ENCODE measurements at regions not wholly inside any gene's neighbourhood (a gene's known extent, or its start where the extent isn't known, plus 50 kb on each side); places are given as distances from the start of the nearest gene placed in this dataset.

DNA sequence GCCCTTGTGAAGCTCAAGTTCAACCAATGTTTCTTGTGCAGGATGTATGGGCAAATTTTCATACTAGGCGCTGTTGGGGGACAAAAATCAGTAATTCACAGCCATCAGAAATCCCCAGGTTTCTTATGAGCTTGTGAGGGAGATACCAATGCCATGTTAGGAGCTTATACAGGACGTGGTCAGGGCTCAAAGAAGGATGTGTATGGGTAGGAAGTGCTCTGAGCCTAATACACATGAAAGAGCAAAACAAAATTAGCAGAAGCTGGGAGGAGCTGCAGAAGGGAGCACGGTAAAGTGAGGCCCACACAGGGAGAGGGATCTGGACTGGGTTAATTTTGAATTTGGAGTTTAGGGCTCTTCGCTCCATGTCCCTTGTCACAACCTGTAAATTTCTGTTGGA, 114.6 kb upstream of the MAP3K1 start:
- Histone ChIP-seq H2BK12ac (ENCODE audit: low read length) (no peak overlapping the region), H2BK5ac (ENCODE audit: low read depth, low read length, poor library complexity) (no peak overlapping the region), H3K9ac (ENCODE audit: low read length) (no peak overlapping the region), H3K79me2 (ENCODE audit: control insufficient read depth, insufficient read depth, low read length, poor library complexity) (no peaks in the 10 kb centered on the region), H3K14ac (ENCODE audit: low read length) (no peak overlapping the region), H3K27ac (ENCODE audit: low read depth, low read length) (no peak overlapping the region), H3K9me3 (ENCODE audit: insufficient read depth, low read depth, low read length) (no peaks in the 10 kb centered on the region), H3K27me3 (ENCODE audit: insufficient read depth, low read length) (no peaks in the 10 kb centered on the region), H3K4me1 (ENCODE audit: control insufficient read depth in 1 of 2, insufficient read depth in 2 of 2, low read length in 2 of 2) (peaks cover 0 to 2% of the 10 kb centered on the region in 2 experiments), H3K4me2 (ENCODE audit: low read length) (no peak overlapping the region), H3K79me1 (ENCODE audit: low read length) (no peaks in the 10 kb centered on the region), H4K12ac (ENCODE audit: low read depth, low read length) (no peak overlapping the region), H3K18ac (ENCODE audit: low read length) (no peak overlapping the region), H2BK120ac (ENCODE audit: insufficient read depth, low read length, poor library complexity) (no peak overlapping the region), H2AK5ac (ENCODE audit: low read length) (no peak overlapping the region), H3K23ac (ENCODE audit: low read length) (no peak overlapping the region), H4K91ac (ENCODE audit: low read depth, low read length) (no peak overlapping the region), H3K36me3 (ENCODE audit: control insufficient read depth in 1 of 2, insufficient read depth in 2 of 2, low read length in 2 of 2) (no peaks in the 10 kb centered on the region), H2AFZ (ENCODE audit: insufficient read depth, low read length, poor library complexity) (no peak overlapping the region), H3K4me3 (ENCODE audit: low read depth, low read length) (no peak overlapping the region), H3K4ac (ENCODE audit: low read depth, low read length) (no peak overlapping the region), H4K8ac (ENCODE audit: low read depth, low read length) (no peak overlapping the region)
- WGBS (ENCODE audit: extremely low coverage, insufficient coverage, insufficient read length): no CpG with 5 or more reads among the region's 4 CpGs
- DNase-seq: no peak

DNA sequence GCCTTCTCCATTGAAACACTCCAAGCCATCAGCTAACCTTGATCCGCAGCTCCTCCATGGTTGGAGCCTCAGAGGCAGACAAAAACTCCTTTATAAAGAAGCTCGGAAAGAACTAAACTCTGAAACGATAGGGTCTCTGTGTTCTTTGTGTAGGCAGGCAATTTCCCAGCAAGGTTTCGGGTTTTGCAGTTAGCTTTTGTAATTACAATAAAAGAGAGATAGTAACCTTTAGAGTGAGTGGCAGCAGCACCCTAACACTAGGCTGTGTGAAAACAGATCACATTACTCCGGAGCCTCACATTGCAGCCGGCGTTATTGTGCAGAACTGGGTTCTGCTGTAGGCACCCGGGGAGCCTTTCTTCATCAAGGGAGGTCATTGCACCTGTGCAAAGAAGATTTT, 115.8 kb upstream of the MAP3K1 start:
- Histone ChIP-seq H3K9ac (ENCODE audit: low read length) (no peak overlapping the region), H3K4ac (ENCODE audit: low read depth, low read length) (no peak overlapping the region), H3K23ac (ENCODE audit: low read length) (no peak overlapping the region), H3K79me2 (ENCODE audit: control insufficient read depth, insufficient read depth, low read length, poor library complexity) (no peaks in the 10 kb centered on the region), H3K79me1 (ENCODE audit: low read length) (no peaks in the 10 kb centered on the region), H3K4me2 (ENCODE audit: low read length) (no peak overlapping the region), H2AFZ (ENCODE audit: insufficient read depth, low read length, poor library complexity) (no peak overlapping the region), H2BK120ac (ENCODE audit: insufficient read depth, low read length, poor library complexity) (no peak overlapping the region), H2AK5ac (ENCODE audit: low read length) (no peak overlapping the region), H3K4me3 (ENCODE audit: low read depth, low read length) (no peak overlapping the region), H3K14ac (ENCODE audit: low read length) (no peak overlapping the region), H2BK5ac (ENCODE audit: low read depth, low read length, poor library complexity) (no peak overlapping the region), H3K18ac (ENCODE audit: low read length) (no peak overlapping the region), H2BK12ac (ENCODE audit: low read length) (no peak overlapping the region), H3K27ac (ENCODE audit: low read depth, low read length) (no peak overlapping the region), H3K9me3 (ENCODE audit: insufficient read depth, low read depth, low read length) (no peaks in the 10 kb centered on the region), H3K4me1 (ENCODE audit: control insufficient read depth in 1 of 2, insufficient read depth in 2 of 2, low read length in 2 of 2) (no peaks in the 10 kb centered on the region), H3K27me3 (ENCODE audit: insufficient read depth, low read length) (no peaks in the 10 kb centered on the region), H3K36me3 (ENCODE audit: control insufficient read depth in 1 of 2, insufficient read depth in 2 of 2, low read length in 2 of 2) (no peaks in the 10 kb centered on the region), H4K12ac (ENCODE audit: low read depth, low read length) (no peak overlapping the region), H4K91ac (ENCODE audit: low read depth, low read length) (no peak overlapping the region), H4K8ac (ENCODE audit: low read depth, low read length) (no peak overlapping the region)
- no CpG with 5 or more reads among the region's 8 CpGs for WGBS (ENCODE audit: extremely low coverage, insufficient coverage, insufficient read length)
- DNase-seq: no peak

DNA sequence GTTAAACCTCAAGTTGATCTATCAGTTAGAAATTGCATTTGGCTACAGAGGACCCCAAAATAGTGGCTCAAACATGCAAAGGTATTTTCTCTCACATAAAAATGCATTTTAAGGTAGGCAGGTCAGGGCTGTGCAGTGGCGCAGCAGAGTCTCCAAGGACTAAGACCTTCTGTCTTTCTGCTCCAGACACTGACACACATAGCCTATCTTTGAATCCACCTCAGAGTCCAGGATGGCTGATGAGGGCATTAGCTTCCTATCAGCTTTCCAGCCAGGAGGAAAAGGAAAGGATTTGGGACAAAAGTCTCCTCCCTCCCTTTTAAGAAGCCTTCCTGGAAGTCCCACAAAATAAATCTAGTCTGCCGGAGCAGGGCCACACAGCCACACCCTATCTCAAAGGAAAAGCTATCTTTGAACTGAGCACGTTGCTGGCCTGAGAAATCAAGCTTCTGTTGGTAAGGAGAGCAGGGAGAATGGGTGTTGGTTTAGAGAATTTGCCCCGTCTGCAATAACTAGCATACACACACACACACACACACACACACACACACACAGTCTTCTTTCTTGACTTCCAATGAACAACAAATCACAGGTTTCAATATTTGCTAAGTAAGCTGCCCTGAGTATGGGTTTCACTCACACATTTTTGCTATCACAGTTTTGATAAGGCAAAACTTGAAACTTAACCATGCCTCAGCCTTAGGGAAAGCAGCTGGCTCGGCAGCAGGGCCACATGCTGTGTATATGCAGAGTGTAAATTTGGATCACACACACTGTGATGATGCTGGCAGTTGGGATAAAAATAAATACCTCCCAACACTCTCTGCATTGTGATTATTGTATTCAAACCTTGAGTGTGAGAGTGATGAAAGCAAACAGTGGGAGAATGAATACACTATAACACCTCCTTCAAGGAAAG, 116.6 kb upstream of the MAP3K1 start:
- no peak overlapping the region for H4K91ac ChIP-seq (ENCODE audit: low read depth, low read length)
- H3K36me3 ChIP-seq (ENCODE audit: control insufficient read depth in 1 of 2, insufficient read depth in 2 of 2, low read length in 2 of 2): no peaks in the 10 kb centered on the region
- H3K27ac ChIP-seq (ENCODE audit: low read depth, low read length): no peak overlapping the region
- H3K27me3 ChIP-seq (ENCODE audit: insufficient read depth, low read length): no peaks in the 10 kb centered on the region
- no peak overlapping the region for H3K18ac ChIP-seq (ENCODE audit: low read length)
- H2BK12ac ChIP-seq (ENCODE audit: low read length): no peak overlapping the region
- H3K9me3 ChIP-seq (ENCODE audit: insufficient read depth, low read depth, low read length): no peaks in the 10 kb centered on the region
- H3K79me1 ChIP-seq (ENCODE audit: low read length): no peaks in the 10 kb centered on the region
- no peaks in the 10 kb centered on the region for H3K4me1 ChIP-seq (ENCODE audit: control insufficient read depth in 1 of 2, insufficient read depth in 2 of 2, low read length in 2 of 2)
- no peak overlapping the region for H3K14ac ChIP-seq (ENCODE audit: low read length)
- no peak overlapping the region for H3K4me3 ChIP-seq (ENCODE audit: low read depth, low read length)
- WGBS (ENCODE audit: extremely low coverage, insufficient coverage, insufficient read length): no CpG with 5 or more reads among the region's 5 CpGs
- no peak overlapping the region for H2BK5ac ChIP-seq (ENCODE audit: low read depth, low read length, poor library complexity)
- H3K23ac ChIP-seq (ENCODE audit: low read length): no peak overlapping the region
- no peak overlapping the region for H4K12ac ChIP-seq (ENCODE audit: low read depth, low read length)
- no peak overlapping the region for H3K9ac ChIP-seq (ENCODE audit: low read length)
- no peak overlapping the region for H2AK5ac ChIP-seq (ENCODE audit: low read length)
- H3K79me2 ChIP-seq (ENCODE audit: control insufficient read depth, insufficient read depth, low read length, poor library complexity): no peaks in the 10 kb centered on the region
- no peak overlapping the region for H2AFZ ChIP-seq (ENCODE audit: insufficient read depth, low read length, poor library complexity)
- DNase-seq: no peak
- H3K4ac ChIP-seq (ENCODE audit: low read depth, low read length): no peak overlapping the region
- no peak overlapping the region for H3K4me2 ChIP-seq (ENCODE audit: low read length)
- no peak overlapping the region for H2BK120ac ChIP-seq (ENCODE audit: insufficient read depth, low read length, poor library complexity)
- no peak overlapping the region for H4K8ac ChIP-seq (ENCODE audit: low read depth, low read length)

DNA sequence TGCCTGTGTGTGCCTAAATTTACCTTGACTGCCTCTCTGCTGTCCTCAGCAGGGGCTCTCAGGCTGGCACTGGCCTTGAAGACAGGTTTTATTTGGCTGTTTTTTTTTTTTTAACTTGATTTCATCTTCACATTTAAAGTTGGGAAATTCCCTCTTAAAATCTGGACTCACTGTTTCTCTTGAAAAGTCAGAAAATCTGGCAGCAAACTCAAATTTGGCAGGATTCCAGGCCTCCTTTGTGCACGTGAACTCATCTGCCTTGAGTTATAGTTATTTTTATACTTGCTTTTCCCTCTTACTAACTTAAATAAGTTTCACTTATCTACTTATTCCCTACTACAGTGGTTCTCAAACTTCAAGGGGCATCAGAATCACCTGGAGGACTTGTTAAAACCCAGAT, 118.4 kb upstream of the MAP3K1 start:
- no peak overlapping the region for H2BK120ac ChIP-seq (ENCODE audit: insufficient read depth, low read length, poor library complexity)
- H3K18ac ChIP-seq (ENCODE audit: low read length): no peak overlapping the region
- H3K9ac ChIP-seq (ENCODE audit: low read length): no peak overlapping the region
- H2BK5ac ChIP-seq (ENCODE audit: low read depth, low read length, poor library complexity): no peak overlapping the region
- H3K23ac ChIP-seq (ENCODE audit: low read length): no peak overlapping the region
- H3K14ac ChIP-seq (ENCODE audit: low read length): no peak overlapping the region
- no peaks in the 10 kb centered on the region for H3K36me3 ChIP-seq (ENCODE audit: control insufficient read depth in 1 of 2, insufficient read depth in 2 of 2, low read length in 2 of 2)
- WGBS (ENCODE audit: extremely low coverage, insufficient coverage, insufficient read length): no CpG with 5 or more reads among the region's 1 CpG
- no peak overlapping the region for H2BK12ac ChIP-seq (ENCODE audit: low read length)
- no peaks in the 10 kb centered on the region for H3K27me3 ChIP-seq (ENCODE audit: insufficient read depth, low read length)
- no peak overlapping the region for H4K91ac ChIP-seq (ENCODE audit: low read depth, low read length)
- no peaks in the 10 kb centered on the region for H3K79me2 ChIP-seq (ENCODE audit: control insufficient read depth, insufficient read depth, low read length, poor library complexity)
- H2AFZ ChIP-seq (ENCODE audit: insufficient read depth, low read length, poor library complexity): no peak overlapping the region
- no peaks in the 10 kb centered on the region for H3K4me1 ChIP-seq (ENCODE audit: control insufficient read depth in 1 of 2, insufficient read depth in 2 of 2, low read length in 2 of 2)
- no peak overlapping the region for H3K4ac ChIP-seq (ENCODE audit: low read depth, low read length)
- H3K9me3 ChIP-seq (ENCODE audit: insufficient read depth, low read depth, low read length): no peaks in the 10 kb centered on the region
- no peak overlapping the region for H3K4me2 ChIP-seq (ENCODE audit: low read length)
- H4K8ac ChIP-seq (ENCODE audit: low read depth, low read length): no peak overlapping the region
- H2AK5ac ChIP-seq (ENCODE audit: low read length): no peak overlapping the region
- no peaks in the 10 kb centered on the region for H3K79me1 ChIP-seq (ENCODE audit: low read length)
- no peak for DNase-seq
- H3K4me3 ChIP-seq (ENCODE audit: low read depth, low read length): no peak overlapping the region
- no peak overlapping the region for H4K12ac ChIP-seq (ENCODE audit: low read depth, low read length)
- no peak overlapping the region for H3K27ac ChIP-seq (ENCODE audit: low read depth, low read length)
